ENCODE measurements at regions not wholly inside any gene's neighbourhood (a gene's known extent, or its start where the extent isn't known, plus 50 kb on each side); places are given as distances from the start of the nearest gene placed in this dataset.

- DNase-seq (ENCODE audit: extremely low spot score, unreplicated experiment): no peak
- Mint-ChIP-seq H3K9me3 (ENCODE audit: unreplicated experiment) (peaks cover 26% of the 10 kb centered on the region), H3K27ac (ENCODE audit: unreplicated experiment) (no peak overlapping the region)
Observed at GRCh38 chr6:74840953-74841352, 364.9 kb downstream of the COL12A1 start.

GRCh38 chr6:74834967-74835366 is 370.9 kb downstream of the COL12A1 start:
- Mint-ChIP-seq H3K36me3 (ENCODE audit: unreplicated experiment) (no peaks in the 10 kb centered on the region), H3K4me3 (ENCODE audit: unreplicated experiment) (no peak overlapping the region), H3K4me1 (ENCODE audit: unreplicated experiment) (peaks cover 3% of the 10 kb centered on the region), H3K9me3 (ENCODE audit: unreplicated experiment) (peaks cover under 1% of the 10 kb centered on the region), H3K27me3 (ENCODE audit: unreplicated experiment) (no peaks in the 10 kb centered on the region), H3K27ac (ENCODE audit: unreplicated experiment) (no peak overlapping the region)
- DNase-seq (ENCODE audit: extremely low spot score, unreplicated experiment): no peak
- TF ChIP-seq, protein P1, sequence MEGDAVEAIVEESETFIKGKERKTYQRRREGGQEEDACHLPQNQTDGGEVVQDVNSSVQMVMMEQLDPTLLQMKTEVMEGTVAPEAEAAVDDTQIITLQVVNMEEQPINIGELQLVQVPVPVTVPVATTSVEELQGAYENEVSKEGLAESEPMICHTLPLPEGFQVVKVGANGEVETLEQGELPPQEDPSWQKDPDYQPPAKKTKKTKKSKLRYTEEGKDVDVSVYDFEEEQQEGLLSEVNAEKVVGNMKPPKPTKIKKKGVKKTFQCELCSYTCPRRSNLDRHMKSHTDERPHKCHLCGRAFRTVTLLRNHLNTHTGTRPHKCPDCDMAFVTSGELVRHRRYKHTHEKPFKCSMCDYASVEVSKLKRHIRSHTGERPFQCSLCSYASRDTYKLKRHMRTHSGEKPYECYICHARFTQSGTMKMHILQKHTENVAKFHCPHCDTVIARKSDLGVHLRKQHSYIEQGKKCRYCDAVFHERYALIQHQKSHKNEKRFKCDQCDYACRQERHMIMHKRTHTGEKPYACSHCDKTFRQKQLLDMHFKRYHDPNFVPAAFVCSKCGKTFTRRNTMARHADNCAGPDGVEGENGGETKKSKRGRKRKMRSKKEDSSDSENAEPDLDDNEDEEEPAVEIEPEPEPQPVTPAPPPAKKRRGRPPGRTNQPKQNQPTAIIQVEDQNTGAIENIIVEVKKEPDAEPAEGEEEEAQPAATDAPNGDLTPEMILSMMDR (IDR thresholded peaks at IDR 0.05): no peak

More at GRCh38 chr6:74840953-74841352, 364.9 kb downstream of the COL12A1 start:
- H3K27me3 Mint-ChIP-seq (ENCODE audit: unreplicated experiment): no peaks in the 10 kb centered on the region
- H3K4me3 Mint-ChIP-seq (ENCODE audit: unreplicated experiment): no peak overlapping the region
- H3K4me1 Mint-ChIP-seq (ENCODE audit: unreplicated experiment): peaks cover 6% of the 10 kb centered on the region
- H3K36me3 Mint-ChIP-seq (ENCODE audit: unreplicated experiment): peaks cover 8% of the 10 kb centered on the region
- TF ChIP-seq, protein P1 (IDR thresholded peaks at IDR 0.05): no peak

GRCh38 chr6:74826263-74826662 is 379.6 kb downstream of the COL12A1 start:
- Mint-ChIP-seq H3K36me3 (ENCODE audit: unreplicated experiment) (no peaks in the 10 kb centered on the region), H3K9me3 (ENCODE audit: unreplicated experiment) (peaks cover 7% of the 10 kb centered on the region), H3K27ac (ENCODE audit: unreplicated experiment) (peak overlapping the region; percentile 1), H3K4me1 (ENCODE audit: unreplicated experiment) (peaks cover 5% of the 10 kb centered on the region), H3K4me3 (ENCODE audit: unreplicated experiment) (no peak overlapping the region), H3K27me3 (ENCODE audit: unreplicated experiment) (no peaks in the 10 kb centered on the region)
- no peak for DNase-seq (ENCODE audit: extremely low spot score, unreplicated experiment)
- TF ChIP-seq, protein P1 (IDR thresholded peaks at IDR 0.05): no peak

DNA sequence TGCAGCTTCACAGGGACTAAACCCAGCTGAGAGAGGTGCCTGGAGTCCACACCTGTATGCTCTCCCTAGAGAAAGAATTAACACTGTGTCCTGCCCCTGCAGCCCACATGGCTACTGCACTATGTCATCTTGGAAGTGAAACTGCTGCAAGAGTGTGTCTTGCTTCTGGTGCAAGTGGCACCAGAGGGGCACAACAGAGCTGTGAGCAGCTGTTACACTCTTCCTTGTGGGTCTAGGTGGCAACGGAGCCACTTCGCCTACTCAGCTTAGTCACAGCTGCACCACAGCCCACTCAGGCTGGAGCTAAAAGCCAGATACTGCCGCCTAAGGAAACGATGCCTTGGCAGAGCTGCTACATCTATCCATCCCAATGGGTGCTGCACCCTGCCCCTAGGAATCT is 391.4 kb downstream of the COL12A1 start:
- no peak overlapping the region for H3K27ac Mint-ChIP-seq (ENCODE audit: unreplicated experiment)
- H3K9me3 Mint-ChIP-seq (ENCODE audit: unreplicated experiment): peaks cover 21% of the 10 kb centered on the region
- peaks cover 4% of the 10 kb centered on the region for H3K4me1 Mint-ChIP-seq (ENCODE audit: unreplicated experiment)
- H3K27me3 Mint-ChIP-seq (ENCODE audit: unreplicated experiment): no peaks in the 10 kb centered on the region
- TF ChIP-seq, protein P1 (IDR thresholded peaks at IDR 0.05): no peak
- H3K4me3 Mint-ChIP-seq (ENCODE audit: unreplicated experiment): no peak overlapping the region
- no peak for DNase-seq (ENCODE audit: extremely low spot score, unreplicated experiment)
- peaks cover 15% of the 10 kb centered on the region for H3K36me3 Mint-ChIP-seq (ENCODE audit: unreplicated experiment)

GRCh38 chr6:74807674-74808073 is 398.2 kb downstream of the COL12A1 start:
- DNase-seq (ENCODE audit: extremely low spot score, unreplicated experiment): no peak
- H3K36me3 Mint-ChIP-seq (ENCODE audit: unreplicated experiment): peaks cover 2% of the 10 kb centered on the region
- TF ChIP-seq, protein P1 (IDR thresholded peaks at IDR 0.05): no peak
- peaks cover 16% of the 10 kb centered on the region for H3K4me1 Mint-ChIP-seq (ENCODE audit: unreplicated experiment)
- H3K27ac Mint-ChIP-seq (ENCODE audit: unreplicated experiment): no peak overlapping the region
- H3K4me3 Mint-ChIP-seq (ENCODE audit: unreplicated experiment): no peak overlapping the region
- H3K9me3 Mint-ChIP-seq (ENCODE audit: unreplicated experiment): no peaks in the 10 kb centered on the region
- no peaks in the 10 kb centered on the region for H3K27me3 Mint-ChIP-seq (ENCODE audit: unreplicated experiment)
